Liver (tissue), 3 donors: ENCODE measurements at regions not wholly inside any gene's neighbourhood (a gene's known extent, or its start where the extent isn't known, plus 50 kb on each side); places are given as distances from the start of the nearest gene placed in this dataset.

Experiments
- ATF3 ChIP-seq: IDR thresholded peaks from 2 replicates; pipeline ENCODE4 v1.6.1; 2016; ENCODE audit warnings: antibody characterized with exemption
- CTCF ChIP-seq: fragments of 150-350 bp; IDR thresholded peaks from 2 replicates; pipeline ENCODE4 v1.5.1; 2017; ENCODE audit warnings: improper control_type of control experiment, low read depth, low read length; ENCODE audit not compliant: missing input control
- FOXA2 ChIP-seq: IDR thresholded peaks from 2 replicates; pipeline ENCODE4 v1.6.1; 2016; ENCODE audit warnings: antibody characterized with exemption
- HNF4A ChIP-seq, 2 donors: conservative IDR thresholded peaks; 2 replicates each; pipeline ENCODE4 v1.6.1; 2016; ENCODE audit warnings: antibody characterized with exemption in 2 of 2, mild to moderate bottlenecking in 2 of 2
- JUND ChIP-seq, 2 donors: IDR thresholded peaks; 2 replicates each; pipeline ENCODE4 v1.6.1; 2016; ENCODE audit warnings: antibody characterized with exemption in 2 of 2
- MAX ChIP-seq: IDR thresholded peaks from 2 replicates; pipeline ENCODE4 v1.6.1; 2016; ENCODE audit warnings: antibody characterized with exemption
- RAD21 ChIP-seq, 2 donors: IDR thresholded peaks; 2 replicates each; pipeline ENCODE4 v1.6.1; 2016; ENCODE audit warnings: antibody characterized with exemption in 2 of 2, mild to moderate bottlenecking in 2 of 2
- TAF1 ChIP-seq: conservative IDR thresholded peaks from 2 replicates; pipeline ENCODE4 v1.6.1; 2016; ENCODE audit warnings: antibody characterized with exemption, mild to moderate bottlenecking
- YY1 ChIP-seq: IDR thresholded peaks from 2 replicates; pipeline ENCODE4 v1.6.1; 2016; ENCODE audit warnings: antibody characterized with exemption, mild to moderate bottlenecking
- donor health status: healthy.
- donor health status: healthy.

- no peak for TF ChIP-seq CTCF
- no peak for TF ChIP-seq ATF3
- TF ChIP-seq HNF4A (conservative IDR thresholded peaks at IDR 0.05) = no peak
- no peak for TF ChIP-seq RAD21 (IDR thresholded peaks at IDR 0.05)
- TF ChIP-seq MAX = no peak
- no peak for TF ChIP-seq JUND (IDR thresholded peaks at IDR 0.05)
- no peak for TF ChIP-seq TAF1
- TF ChIP-seq YY1 = no peak
- TF ChIP-seq FOXA2 = no peak
Observed at GRCh38 chr12:28795311-28795710, 353.8 kb upstream of the FAR2 start.
